ENCODE measurements at regions not wholly inside any gene's neighbourhood (a gene's known extent, or its start where the extent isn't known, plus 50 kb on each side); places are given as distances from the start of the nearest gene placed in this dataset.

- TF ChIP-seq POLR2A (IDR thresholded peaks at IDR 0.05) (no peak), CTCF (IDR thresholded peaks at IDR 0.05) (no peak)
These were observed 65.2 kb upstream of the SPAG17 start for GRCh38 chr1:118250232-118250631.

Data from transverse colon (tissue), 3 donors.